Fibroblast of the aortic adventitia (primary cell): ENCODE measurements at regions not wholly inside any gene's neighbourhood (a gene's known extent, or its start where the extent isn't known, plus 50 kb on each side); places are given as distances from the start of the nearest gene placed in this dataset.

Source experiments
- DNase-seq: peaks from one replicate; pipeline ENCODE4 v3.0.0-alpha.2; 2010; ENCODE audit warnings: low read depth
- H3K4me3 ChIP-seq: 2 replicates; pipeline ENCODE4 v1.5.1; 2011; ENCODE audit warnings: low read depth, mild to moderate bottlenecking, control low read depth, low read length, moderate library complexity
- CTCF ChIP-seq: IDR thresholded peaks from 2 replicates; pipeline ENCODE4 v1.5.1; 2011; ENCODE audit warnings: mild to moderate bottlenecking, low read length, control low read depth, inconsistent platforms; ENCODE audit not compliant: insufficient read depth

- no peak for TF ChIP-seq CTCF
- DNase-seq: no peak
- no peak overlapping the region for H3K4me3 ChIP-seq
Measured at GRCh38 chr9:1151691-1152090, 101.5 kb downstream of the DMRT2 start.

GRCh38 chr9:1152171-1152570 lies 102.0 kb downstream of the DMRT2 start:
- no peak for DNase-seq
- no peak overlapping the region for H3K4me3 ChIP-seq
- no peak for TF ChIP-seq CTCF

GRCh38 chr9:1154739-1155138 lies 104.6 kb downstream of the DMRT2 start:
- no peak for DNase-seq
- H3K4me3 ChIP-seq: no peak overlapping the region
- TF ChIP-seq CTCF: no peak

GRCh38 chr9:1155602-1156001 lies 105.4 kb downstream of the DMRT2 start:
- no peak overlapping the region for H3K4me3 ChIP-seq
- no peak for TF ChIP-seq CTCF
- no peak for DNase-seq

- TF ChIP-seq CTCF: no peak
- no peak for DNase-seq
- H3K4me3 ChIP-seq: no peak overlapping the region
Measured at GRCh38 chr9:1156794-1157550, 106.8 kb downstream of the DMRT2 start.

GRCh38 chr9:1157836-1158235 lies 107.7 kb downstream of the DMRT2 start:
- TF ChIP-seq CTCF: no peak
- no peak overlapping the region for H3K4me3 ChIP-seq
- DNase-seq: no peak

- H3K4me3 ChIP-seq: no peak overlapping the region
- TF ChIP-seq CTCF: no peak
- no peak for DNase-seq
Measured at GRCh38 chr9:1170918-1171317, 120.8 kb downstream of the DMRT2 start.
